ENCODE measurements at regions not wholly inside any gene's neighbourhood (a gene's known extent, or its start where the extent isn't known, plus 50 kb on each side); places are given as distances from the start of the nearest gene placed in this dataset.

- Histone ChIP-seq H2AFZ (ENCODE audit: low read depth, low read length, severe bottlenecking) (no peak overlapping the region), H4K20me1 (ENCODE audit: low read depth, low read length) (no peaks in the 10 kb centered on the region), H3K4me3 (ENCODE audit: insufficient read depth, low read length, poor library complexity, severe bottlenecking) (no peak overlapping the region), H3K4me2 (ENCODE audit: low read depth, low read length, poor library complexity, severe bottlenecking) (no peak overlapping the region), H3K27ac (ENCODE audit: low read depth, low read length) (no peak overlapping the region), H3K9me2 (replicated peaks; ENCODE audit: insufficient read depth, low read length) (no peaks in the 10 kb centered on the region), H3K27me3 (ENCODE audit: low read length) (0 out of 2 replicates have a peak, but pooled peaks cover 3% of the 10 kb centered on the region), H3K79me2 (ENCODE audit: insufficient read depth, low read length) (no peaks in the 10 kb centered on the region), H3K9ac (ENCODE audit: low read length) (no peak overlapping the region), H3K36me3 (ENCODE audit: low read length) (no peaks in the 10 kb centered on the region), H3K9me3 (ENCODE audit: insufficient read depth, low read length) (no peaks in the 10 kb centered on the region), H3F3A (ENCODE audit: insufficient read depth) (no peaks in the 10 kb centered on the region)
- TF ChIP-seq, protein P1, sequence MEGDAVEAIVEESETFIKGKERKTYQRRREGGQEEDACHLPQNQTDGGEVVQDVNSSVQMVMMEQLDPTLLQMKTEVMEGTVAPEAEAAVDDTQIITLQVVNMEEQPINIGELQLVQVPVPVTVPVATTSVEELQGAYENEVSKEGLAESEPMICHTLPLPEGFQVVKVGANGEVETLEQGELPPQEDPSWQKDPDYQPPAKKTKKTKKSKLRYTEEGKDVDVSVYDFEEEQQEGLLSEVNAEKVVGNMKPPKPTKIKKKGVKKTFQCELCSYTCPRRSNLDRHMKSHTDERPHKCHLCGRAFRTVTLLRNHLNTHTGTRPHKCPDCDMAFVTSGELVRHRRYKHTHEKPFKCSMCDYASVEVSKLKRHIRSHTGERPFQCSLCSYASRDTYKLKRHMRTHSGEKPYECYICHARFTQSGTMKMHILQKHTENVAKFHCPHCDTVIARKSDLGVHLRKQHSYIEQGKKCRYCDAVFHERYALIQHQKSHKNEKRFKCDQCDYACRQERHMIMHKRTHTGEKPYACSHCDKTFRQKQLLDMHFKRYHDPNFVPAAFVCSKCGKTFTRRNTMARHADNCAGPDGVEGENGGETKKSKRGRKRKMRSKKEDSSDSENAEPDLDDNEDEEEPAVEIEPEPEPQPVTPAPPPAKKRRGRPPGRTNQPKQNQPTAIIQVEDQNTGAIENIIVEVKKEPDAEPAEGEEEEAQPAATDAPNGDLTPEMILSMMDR (IDR thresholded peaks at IDR 0.05; ENCODE audit: insufficient read depth, low read length, poor library complexity, severe bottlenecking), result no peak
- TF ChIP-seq EZH2phosphoT487 (conservative IDR thresholded peaks at IDR 0.05; ENCODE audit: low read length), result no peak
Observed at GRCh38 chr3:148136816-148137215, 560.9 kb upstream of the AGTR1 start.

GRCh38 chr3:148146241-148146640 lies 551.5 kb upstream of the AGTR1 start:
- TF ChIP-seq EZH2phosphoT487 (conservative IDR thresholded peaks at IDR 0.05; ENCODE audit: low read length), result no peak
- TF ChIP-seq, protein P1 (IDR thresholded peaks at IDR 0.05; ENCODE audit: insufficient read depth, low read length, poor library complexity, severe bottlenecking), result no peak
- Histone ChIP-seq H4K20me1 (ENCODE audit: low read depth, low read length) (no peaks in the 10 kb centered on the region), H3K9me2 (replicated peaks; ENCODE audit: insufficient read depth, low read length) (no peaks in the 10 kb centered on the region), H3K4me3 (ENCODE audit: insufficient read depth, low read length, poor library complexity, severe bottlenecking) (no peak overlapping the region), H3F3A (ENCODE audit: insufficient read depth) (no peaks in the 10 kb centered on the region), H3K9me3 (ENCODE audit: insufficient read depth, low read length) (no peaks in the 10 kb centered on the region), H3K27me3 (ENCODE audit: low read length) (no peaks in the 10 kb centered on the region), H3K27ac (ENCODE audit: low read depth, low read length) (no peak overlapping the region), H3K9ac (ENCODE audit: low read length) (no peak overlapping the region), H2AFZ (ENCODE audit: low read depth, low read length, severe bottlenecking) (no peak overlapping the region), H3K36me3 (ENCODE audit: low read length) (no peaks in the 10 kb centered on the region), H3K4me2 (ENCODE audit: low read depth, low read length, poor library complexity, severe bottlenecking) (no peak overlapping the region), H3K79me2 (ENCODE audit: insufficient read depth, low read length) (no peaks in the 10 kb centered on the region)

- H4K20me1 ChIP-seq (ENCODE audit: low read depth, low read length), result no peaks in the 10 kb centered on the region
Observed at GRCh38 chr3:148146947-148147826, 550.5 kb upstream of the AGTR1 start.

More at GRCh38 chr3:148146947-148147826, 550.5 kb upstream of the AGTR1 start:
- H3K79me2 ChIP-seq (ENCODE audit: insufficient read depth, low read length), result no peaks in the 10 kb centered on the region
- H3K9ac ChIP-seq (ENCODE audit: low read length), result no peak overlapping the region
- H3K27ac ChIP-seq (ENCODE audit: low read depth, low read length), result no peak overlapping the region
- H2AFZ ChIP-seq (ENCODE audit: low read depth, low read length, severe bottlenecking), result no peak overlapping the region
- H3K9me2 ChIP-seq (replicated peaks; ENCODE audit: insufficient read depth, low read length), result no peaks in the 10 kb centered on the region
- no peak overlapping the region for H3K4me3 ChIP-seq (ENCODE audit: insufficient read depth, low read length, poor library complexity, severe bottlenecking)
- H3K36me3 ChIP-seq (ENCODE audit: low read length), result no peaks in the 10 kb centered on the region
- no peak overlapping the region for H3K4me2 ChIP-seq (ENCODE audit: low read depth, low read length, poor library complexity, severe bottlenecking)
- no peaks in the 10 kb centered on the region for H3K9me3 ChIP-seq (ENCODE audit: insufficient read depth, low read length)
- H3K27me3 ChIP-seq (ENCODE audit: low read length), result no peaks in the 10 kb centered on the region
- no peaks in the 10 kb centered on the region for H3F3A ChIP-seq (ENCODE audit: insufficient read depth)
- TF ChIP-seq, protein P1 (IDR thresholded peaks at IDR 0.05; ENCODE audit: insufficient read depth, low read length, poor library complexity, severe bottlenecking), result no peak
- TF ChIP-seq EZH2phosphoT487 (conservative IDR thresholded peaks at IDR 0.05; ENCODE audit: low read length), result no peak
